ENCODE measurements at regions not wholly inside any gene's neighbourhood (a gene's known extent, or its start where the extent isn't known, plus 50 kb on each side); places are given as distances from the start of the nearest gene placed in this dataset.
A peak's percentile ranks its signal among the peaks of the same experiment; 100 is the strongest.

DNA sequence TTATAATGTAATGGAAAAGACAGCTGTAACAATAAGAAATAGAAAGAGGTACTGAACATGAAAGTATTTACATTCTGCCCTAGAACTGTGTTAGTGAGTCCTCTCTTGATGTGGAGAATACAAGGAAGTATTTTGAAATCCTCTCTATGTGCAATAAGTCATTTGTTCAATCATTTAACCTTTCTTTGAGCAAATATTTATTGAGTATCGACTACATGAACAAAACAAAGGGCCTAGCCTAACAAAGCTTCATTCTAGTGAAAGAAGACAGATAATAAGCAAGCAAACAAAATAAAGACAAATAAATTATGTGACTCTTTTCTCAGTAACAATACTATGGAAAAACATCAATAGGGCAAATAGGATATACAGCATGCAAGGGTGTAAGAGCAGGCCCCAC is 354.9 kb upstream of the ATP11B start:
- Mint-ChIP-seq H3K27ac (peak overlapping the region; percentile 23), H3K4me3 (ENCODE audit: low read depth) (no peak overlapping the region), H3K4me1 (ENCODE audit: low read depth) (peaks cover 5% of the 10 kb centered on the region), H3K9me3 (ENCODE audit: low read depth) (peaks cover 3% of the 10 kb centered on the region), H3K36me3 (ENCODE audit: insufficient read depth) (no peaks in the 10 kb centered on the region), H3K27me3 (no peaks in the 10 kb centered on the region)
- DNase-seq (ENCODE audit: low spot score, unreplicated experiment): no peak
- TF ChIP-seq, protein P1, sequence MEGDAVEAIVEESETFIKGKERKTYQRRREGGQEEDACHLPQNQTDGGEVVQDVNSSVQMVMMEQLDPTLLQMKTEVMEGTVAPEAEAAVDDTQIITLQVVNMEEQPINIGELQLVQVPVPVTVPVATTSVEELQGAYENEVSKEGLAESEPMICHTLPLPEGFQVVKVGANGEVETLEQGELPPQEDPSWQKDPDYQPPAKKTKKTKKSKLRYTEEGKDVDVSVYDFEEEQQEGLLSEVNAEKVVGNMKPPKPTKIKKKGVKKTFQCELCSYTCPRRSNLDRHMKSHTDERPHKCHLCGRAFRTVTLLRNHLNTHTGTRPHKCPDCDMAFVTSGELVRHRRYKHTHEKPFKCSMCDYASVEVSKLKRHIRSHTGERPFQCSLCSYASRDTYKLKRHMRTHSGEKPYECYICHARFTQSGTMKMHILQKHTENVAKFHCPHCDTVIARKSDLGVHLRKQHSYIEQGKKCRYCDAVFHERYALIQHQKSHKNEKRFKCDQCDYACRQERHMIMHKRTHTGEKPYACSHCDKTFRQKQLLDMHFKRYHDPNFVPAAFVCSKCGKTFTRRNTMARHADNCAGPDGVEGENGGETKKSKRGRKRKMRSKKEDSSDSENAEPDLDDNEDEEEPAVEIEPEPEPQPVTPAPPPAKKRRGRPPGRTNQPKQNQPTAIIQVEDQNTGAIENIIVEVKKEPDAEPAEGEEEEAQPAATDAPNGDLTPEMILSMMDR (IDR thresholded peaks at IDR 0.05; ENCODE audit: unreplicated experiment): no peak

DNA sequence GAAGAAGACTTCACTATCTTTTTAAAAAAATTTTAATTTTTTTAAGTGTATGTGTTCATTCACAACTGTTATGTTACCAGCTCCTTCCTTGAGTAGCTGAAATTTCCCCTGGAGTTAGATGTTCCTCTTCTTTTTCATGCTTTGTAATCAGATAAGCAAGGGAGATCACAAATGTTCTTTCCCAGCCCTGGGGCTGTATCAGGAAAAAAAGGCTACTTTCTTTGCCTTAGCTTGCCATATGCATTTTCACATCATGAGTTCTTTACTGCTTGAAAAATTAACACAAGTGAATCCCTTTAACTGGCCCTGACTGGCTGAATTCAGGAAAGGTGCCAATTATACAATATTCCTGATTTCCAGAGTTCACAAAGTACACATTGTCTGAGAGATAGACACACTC is 353.2 kb upstream of the ATP11B start:
- Mint-ChIP-seq H3K4me1 (ENCODE audit: low read depth) (peaks cover 5% of the 10 kb centered on the region), H3K27me3 (no peaks in the 10 kb centered on the region), H3K27ac (no peak overlapping the region), H3K9me3 (ENCODE audit: low read depth) (peaks cover 3% of the 10 kb centered on the region), H3K36me3 (ENCODE audit: insufficient read depth) (no peaks in the 10 kb centered on the region), H3K4me3 (ENCODE audit: low read depth) (no peak overlapping the region)
- TF ChIP-seq, protein P1 (IDR thresholded peaks at IDR 0.05; ENCODE audit: unreplicated experiment): no peak
- no peak for DNase-seq (ENCODE audit: low spot score, unreplicated experiment)

DNA sequence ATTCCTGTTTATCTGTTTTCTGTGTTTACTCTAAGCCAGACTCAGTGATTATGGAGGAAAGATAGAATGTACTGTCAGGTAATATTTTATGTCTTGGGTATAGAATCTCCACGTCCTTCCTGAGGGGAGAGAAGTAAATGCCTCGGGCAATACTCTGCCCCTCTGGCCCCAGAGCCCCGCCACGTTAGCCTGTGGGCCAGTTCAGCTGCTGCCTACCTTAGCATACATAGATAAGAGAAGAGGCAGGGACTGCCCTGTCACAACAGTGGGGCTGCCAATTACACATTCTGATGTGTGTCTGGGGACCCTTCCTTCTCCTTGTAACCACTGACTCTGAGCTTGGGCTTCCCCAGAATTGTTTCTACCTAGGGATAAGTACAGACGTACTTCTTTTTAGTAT is 347.7 kb upstream of the ATP11B start:
- H3K9me3 Mint-ChIP-seq (ENCODE audit: low read depth): no peaks in the 10 kb centered on the region
- H3K27ac Mint-ChIP-seq: no peak overlapping the region
- no peaks in the 10 kb centered on the region for H3K27me3 Mint-ChIP-seq
- DNase-seq (ENCODE audit: low spot score, unreplicated experiment): no peak
- no peak overlapping the region for H3K4me3 Mint-ChIP-seq (ENCODE audit: low read depth)
- peaks cover 7% of the 10 kb centered on the region for H3K4me1 Mint-ChIP-seq (ENCODE audit: low read depth)
- TF ChIP-seq, protein P1 (IDR thresholded peaks at IDR 0.05; ENCODE audit: unreplicated experiment): no peak
- H3K36me3 Mint-ChIP-seq (ENCODE audit: insufficient read depth): no peaks in the 10 kb centered on the region

DNA sequence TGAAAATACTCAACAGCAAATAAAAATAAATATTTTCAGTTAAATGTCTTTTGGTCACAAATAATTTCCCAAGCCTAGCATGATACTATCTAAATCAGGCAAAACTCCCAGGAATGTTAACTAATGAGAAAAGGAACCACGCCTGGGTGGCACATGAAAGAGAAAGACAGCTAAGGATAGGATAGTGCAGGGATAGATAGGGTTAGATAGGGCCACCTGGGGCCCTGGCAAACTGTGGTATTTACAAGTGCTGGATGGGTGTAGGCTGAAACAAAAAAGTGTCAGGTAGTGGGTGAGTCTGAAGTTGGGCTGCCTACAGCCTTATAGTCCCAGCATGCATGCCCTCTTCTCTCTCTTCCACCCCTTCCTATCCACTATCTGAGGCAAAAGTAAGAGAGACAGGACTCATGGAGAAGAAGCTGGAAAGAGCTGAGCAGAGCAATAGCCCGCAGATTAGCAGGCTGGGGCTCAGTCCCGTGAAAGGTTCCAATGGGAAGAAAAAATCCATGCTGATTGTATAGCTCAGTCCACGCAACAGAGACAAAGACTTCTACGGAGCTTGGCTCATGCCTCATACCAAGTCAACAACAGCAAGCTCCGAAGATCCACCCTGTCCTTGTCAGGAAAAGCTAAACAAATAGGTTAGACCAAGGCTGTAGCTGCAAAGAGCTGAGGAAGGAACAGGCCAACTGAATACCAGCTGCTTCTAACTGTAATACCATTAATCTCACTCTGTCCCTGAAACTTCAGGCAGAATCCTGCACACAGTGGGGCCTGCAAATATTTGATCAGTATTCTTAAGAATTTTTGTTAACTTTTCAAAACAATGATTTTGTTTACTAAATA is 342.1 kb upstream of the ATP11B start:
- Mint-ChIP-seq H3K27ac (peak overlapping the region; percentile 28), H3K4me3 (ENCODE audit: low read depth) (no peak overlapping the region)
- no peak for DNase-seq (ENCODE audit: low spot score, unreplicated experiment)

DNA sequence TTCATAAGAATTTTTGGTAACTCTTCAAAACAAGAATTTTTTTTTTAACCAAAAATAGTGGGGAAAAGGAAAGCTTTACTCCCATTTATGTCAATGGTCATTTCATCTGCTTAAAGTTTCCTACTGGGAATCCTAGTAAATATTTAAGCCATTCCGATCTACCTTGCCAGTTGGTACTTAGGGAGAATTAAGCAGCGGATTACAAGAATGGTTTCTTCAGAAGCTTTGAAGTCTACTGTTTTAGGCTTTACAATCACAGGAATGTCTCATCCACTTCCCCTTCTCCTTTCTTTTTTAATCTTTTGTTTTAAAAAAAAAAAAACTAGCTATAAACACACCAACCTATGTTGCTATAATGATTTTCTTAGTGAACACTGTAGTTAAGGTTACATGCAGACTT is 341.4 kb upstream of the ATP11B start:
- TF ChIP-seq, protein P1 (IDR thresholded peaks at IDR 0.05; ENCODE audit: unreplicated experiment): no peak
- H3K27ac Mint-ChIP-seq: peak overlapping the region; percentile 7
- H3K27me3 Mint-ChIP-seq: no peaks in the 10 kb centered on the region
- H3K36me3 Mint-ChIP-seq (ENCODE audit: insufficient read depth): no peaks in the 10 kb centered on the region
- H3K9me3 Mint-ChIP-seq (ENCODE audit: low read depth): peaks cover 7% of the 10 kb centered on the region
- DNase-seq (ENCODE audit: low spot score, unreplicated experiment): no peak
- no peak overlapping the region for H3K4me3 Mint-ChIP-seq (ENCODE audit: low read depth)
- peaks cover 18% of the 10 kb centered on the region for H3K4me1 Mint-ChIP-seq (ENCODE audit: low read depth)

More for the DNA sequence above, 342.1 kb upstream of the ATP11B start:
- Mint-ChIP-seq H3K27me3 (no peaks in the 10 kb centered on the region), H3K36me3 (ENCODE audit: insufficient read depth) (no peaks in the 10 kb centered on the region), H3K4me1 (ENCODE audit: low read depth) (peaks cover 19% of the 10 kb centered on the region), H3K9me3 (ENCODE audit: low read depth) (peaks cover 7% of the 10 kb centered on the region)
- TF ChIP-seq, protein P1 (IDR thresholded peaks at IDR 0.05; ENCODE audit: unreplicated experiment): no peak

Data from progenitor cell of endocrine pancreas (in vitro differentiated cells).